Astrocyte (in vitro differentiated cells and primary cell): ENCODE measurements at regions not wholly inside any gene's neighbourhood (a gene's known extent, or its start where the extent isn't known, plus 50 kb on each side); places are given as distances from the start of the nearest gene placed in this dataset.
"Not testable (repeated sequence)": the region's sequence is repeated elsewhere in the genome, so short reads cannot be mapped to it uniquely, and the experiment has no call there.

Experiments
- DNase-seq: peaks from one replicate; pipeline ENCODE4 v3.0.0-alpha.2; 2010; ENCODE audit warnings: low read depth
- FAIRE-seq: peaks from 2 replicates; lab custom pipeline; 2011; peaks lifted over from hg19 to GRCh38; lab: Jason Lieb, UNC
- H2AFZ ChIP-seq: 2 replicates; pipeline ENCODE4 v1.6.0; 2012; ENCODE audit warnings: low read depth, low read length, inconsistent platforms
- H3K27ac ChIP-seq: 2 replicates; pipeline ENCODE4 v1.5.1; 2011; ENCODE audit warnings: low read depth, low read length, inconsistent platforms
- H3K27me3 ChIP-seq: 2 replicates; pipeline ENCODE4 v1.6.0; 2011; ENCODE audit warnings: low read length, inconsistent platforms; ENCODE audit not compliant: insufficient read depth
- H3K36me3 ChIP-seq: 2 replicates; pipeline ENCODE4 v1.5.1; 2011; ENCODE audit warnings: low read length, inconsistent platforms; ENCODE audit not compliant: insufficient read depth
- H3K4me1 ChIP-seq: 2 replicates; pipeline ENCODE4 v1.5.1; 2011; ENCODE audit warnings: low read length, inconsistent platforms; ENCODE audit not compliant: insufficient read depth
- H3K4me2 ChIP-seq: 2 replicates; pipeline ENCODE4 v1.6.0; 2012; ENCODE audit warnings: low read length, inconsistent platforms
- H3K4me3 ChIP-seq: 2 replicates; pipeline ENCODE4 v1.5.1; 2011; ENCODE audit warnings: low read depth, mild to moderate bottlenecking, low read length, inconsistent platforms; ENCODE audit not compliant: insufficient read depth
- H3K79me2 ChIP-seq: 2 replicates; pipeline ENCODE4 v1.6.0; 2012; ENCODE audit warnings: mild to moderate bottlenecking, low read length, inconsistent platforms; ENCODE audit not compliant: insufficient read depth
- H3K9ac ChIP-seq: 2 replicates; pipeline ENCODE4 v1.6.0; 2012; ENCODE audit warnings: mild to moderate bottlenecking, low read length, inconsistent platforms
- H3K9me3 ChIP-seq: 2 replicates; pipeline ENCODE4 v1.5.1; 2012; ENCODE audit warnings: low read depth, mild to moderate bottlenecking, low read length, inconsistent platforms; ENCODE audit not compliant: insufficient read depth
- H4K20me1 ChIP-seq: 2 replicates; pipeline ENCODE4 v1.6.0; 2012; ENCODE audit warnings: low read length, inconsistent platforms; ENCODE audit not compliant: insufficient read depth
- H3K27ac Mint-ChIP-seq: one replicate; pipeline ENCODE4 v1.8.0; 2021; ENCODE audit warnings: mild to moderate bottlenecking, mixed read lengths; ENCODE audit not compliant: unreplicated experiment
- H3K27me3 Mint-ChIP-seq: one replicate; pipeline ENCODE4 v1.8.0; 2021; ENCODE audit warnings: low read depth, mixed read lengths; ENCODE audit not compliant: unreplicated experiment
- H3K36me3 Mint-ChIP-seq: one replicate; pipeline ENCODE4 v1.8.0; 2021; ENCODE audit warnings: low read depth, mixed read lengths; ENCODE audit not compliant: unreplicated experiment
- H3K4me1 Mint-ChIP-seq: one replicate; pipeline ENCODE4 v1.8.0; 2021; ENCODE audit warnings: low read depth, mixed read lengths; ENCODE audit not compliant: unreplicated experiment
- H3K4me3 Mint-ChIP-seq: one replicate; pipeline ENCODE4 v1.8.0; 2021; ENCODE audit warnings: mild to moderate bottlenecking, moderate library complexity, mixed read lengths; ENCODE audit not compliant: unreplicated experiment
- H3K9me3 Mint-ChIP-seq: one replicate; pipeline ENCODE4 v1.8.0; 2021; ENCODE audit warnings: mild to moderate bottlenecking, mixed read lengths; ENCODE audit not compliant: unreplicated experiment
- EZH2 ChIP-seq: IDR thresholded peaks from 2 replicates; pipeline ENCODE4 v1.6.1; 2012; ENCODE audit warnings: mild to moderate bottlenecking, low read length, inconsistent platforms; ENCODE audit not compliant: insufficient read depth
- TF ChIP-seq, protein P1 (sequence below): IDR thresholded peaks from 2 replicates; pipeline ENCODE4 v1.5.1; 2011; ENCODE audit warnings: low read depth, mild to moderate bottlenecking, inconsistent platforms, low read length, moderate library complexity; ENCODE audit not compliant: insufficient read depth

DNA sequence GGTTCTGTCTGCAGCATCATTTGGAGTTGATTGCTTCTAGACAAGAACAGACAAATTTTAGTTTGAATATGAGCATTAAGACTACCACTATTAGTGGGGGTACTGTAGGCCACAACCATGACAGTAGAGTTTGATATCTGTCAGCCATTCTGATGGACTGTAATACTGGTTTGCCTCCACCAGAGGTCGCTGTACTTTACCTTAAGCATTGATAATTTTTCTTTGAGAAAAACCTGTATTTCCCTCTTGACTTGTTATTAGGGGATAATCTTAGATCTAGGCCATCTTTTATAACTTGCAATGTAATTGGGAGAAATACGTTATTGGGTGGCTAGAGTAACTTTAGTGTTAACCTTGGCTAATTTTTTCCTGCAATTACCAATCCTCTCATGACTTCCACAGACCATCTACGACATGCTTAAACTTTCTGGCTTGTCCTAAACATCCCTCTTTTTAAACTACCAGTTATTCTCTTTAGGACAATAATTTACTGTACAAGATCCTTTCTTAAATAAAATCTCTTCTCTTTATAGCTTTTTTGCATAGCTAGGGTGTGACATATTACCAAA is 562.4 kb downstream of the MAGEB5 start:
- DNase-seq: no peak
- Mint-ChIP-seq H3K36me3 (no peaks in the 10 kb centered on the region), H3K4me3 (no peak overlapping the region), H3K9me3 (peaks cover 6% of the 10 kb centered on the region), H3K4me1 (no peaks in the 10 kb centered on the region), H3K27ac (no peak overlapping the region), H3K27me3 (no peaks in the 10 kb centered on the region)
- Histone ChIP-seq H3K79me2 (no peaks in the 10 kb centered on the region), H3K4me2 (no peak overlapping the region), H2AFZ (no peak overlapping the region), H3K9ac (no peak overlapping the region), H3K27ac (no peak overlapping the region), H3K27me3 (no peaks in the 10 kb centered on the region), H3K4me1 (no peaks in the 10 kb centered on the region), H3K36me3 (no peaks in the 10 kb centered on the region), H3K9me3 (no peaks in the 10 kb centered on the region), H4K20me1 (no peaks in the 10 kb centered on the region), H3K4me3 (no peak overlapping the region)
- no peak for TF ChIP-seq EZH2
- peak; percentile 68 for FAIRE-seq

DNA sequence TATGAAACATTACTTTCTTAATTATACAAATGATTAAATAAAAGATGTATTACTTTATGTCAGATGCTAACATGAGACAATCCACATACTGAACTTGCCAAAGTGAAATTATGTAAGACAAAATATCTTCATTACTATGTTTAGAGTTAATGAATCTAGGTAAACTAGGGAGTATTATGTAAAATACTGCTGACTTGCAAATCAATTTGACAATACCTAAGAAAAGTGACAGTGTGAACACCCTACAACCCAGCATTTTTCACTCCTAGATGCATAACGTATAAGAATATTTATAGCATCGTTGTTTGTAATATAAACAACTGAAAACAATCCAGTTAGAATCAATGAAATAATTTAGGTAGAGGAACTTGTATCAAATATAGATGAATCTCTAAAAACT is 546.3 kb downstream of the MAGEB5 start:
- Histone ChIP-seq H3K27ac (no peak overlapping the region), H3K4me2 (no peak overlapping the region), H3K4me3 (no peak overlapping the region), H3K4me1 (no peaks in the 10 kb centered on the region), H2AFZ (no peak overlapping the region), H3K27me3 (no peaks in the 10 kb centered on the region), H3K79me2 (no peaks in the 10 kb centered on the region), H4K20me1 (no peaks in the 10 kb centered on the region), H3K36me3 (no peaks in the 10 kb centered on the region), H3K9me3 (no peaks in the 10 kb centered on the region), H3K9ac (no peak overlapping the region)
- TF ChIP-seq EZH2: no peak
- TF ChIP-seq, protein P1, sequence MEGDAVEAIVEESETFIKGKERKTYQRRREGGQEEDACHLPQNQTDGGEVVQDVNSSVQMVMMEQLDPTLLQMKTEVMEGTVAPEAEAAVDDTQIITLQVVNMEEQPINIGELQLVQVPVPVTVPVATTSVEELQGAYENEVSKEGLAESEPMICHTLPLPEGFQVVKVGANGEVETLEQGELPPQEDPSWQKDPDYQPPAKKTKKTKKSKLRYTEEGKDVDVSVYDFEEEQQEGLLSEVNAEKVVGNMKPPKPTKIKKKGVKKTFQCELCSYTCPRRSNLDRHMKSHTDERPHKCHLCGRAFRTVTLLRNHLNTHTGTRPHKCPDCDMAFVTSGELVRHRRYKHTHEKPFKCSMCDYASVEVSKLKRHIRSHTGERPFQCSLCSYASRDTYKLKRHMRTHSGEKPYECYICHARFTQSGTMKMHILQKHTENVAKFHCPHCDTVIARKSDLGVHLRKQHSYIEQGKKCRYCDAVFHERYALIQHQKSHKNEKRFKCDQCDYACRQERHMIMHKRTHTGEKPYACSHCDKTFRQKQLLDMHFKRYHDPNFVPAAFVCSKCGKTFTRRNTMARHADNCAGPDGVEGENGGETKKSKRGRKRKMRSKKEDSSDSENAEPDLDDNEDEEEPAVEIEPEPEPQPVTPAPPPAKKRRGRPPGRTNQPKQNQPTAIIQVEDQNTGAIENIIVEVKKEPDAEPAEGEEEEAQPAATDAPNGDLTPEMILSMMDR: no peak
- no peaks in the 10 kb centered on the region for H3K36me3 Mint-ChIP-seq
- FAIRE-seq: peak; percentile 97
- no peaks in the 10 kb centered on the region for H3K9me3 Mint-ChIP-seq
- no peaks in the 10 kb centered on the region for H3K4me1 Mint-ChIP-seq
- no peak overlapping the region for H3K4me3 Mint-ChIP-seq
- no peak for DNase-seq
- no peak overlapping the region for H3K27ac Mint-ChIP-seq
- H3K27me3 Mint-ChIP-seq: no peaks in the 10 kb centered on the region

DNA sequence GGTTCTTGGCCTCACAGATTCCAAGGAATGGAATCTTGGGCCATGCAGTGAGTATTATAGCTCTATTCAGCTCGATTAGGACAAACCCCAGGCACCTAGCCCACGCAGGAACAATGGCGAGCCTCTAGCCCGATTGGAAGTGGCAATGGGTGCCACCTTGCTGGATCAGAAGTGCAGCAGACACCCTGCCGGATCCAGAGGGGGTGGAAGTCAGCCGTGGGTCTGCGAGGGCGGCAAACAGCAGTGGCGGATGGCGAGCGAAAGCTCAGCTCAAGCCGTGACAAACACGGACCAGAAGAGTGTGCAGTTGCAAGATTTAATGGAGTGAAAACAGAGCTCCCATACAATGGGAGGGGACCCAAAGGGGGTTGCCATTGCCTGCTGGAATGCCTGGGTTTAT is 539.8 kb downstream of the MAGEB5 start:
- H3K36me3 Mint-ChIP-seq, H3K4me1 Mint-ChIP-seq, H3K79me2 ChIP-seq, H3K9me3 Mint-ChIP-seq, DNase-seq, H4K20me1 ChIP-seq, FAIRE-seq, H3K36me3 ChIP-seq, H2AFZ ChIP-seq, H3K27me3 ChIP-seq, H3K27ac Mint-ChIP-seq, H3K27ac ChIP-seq, H3K9ac ChIP-seq, H3K4me1 ChIP-seq, H3K27me3 Mint-ChIP-seq, H3K4me2 ChIP-seq, H3K4me3 ChIP-seq, H3K4me3 Mint-ChIP-seq, H3K9me3 ChIP-seq: not testable (repeated sequence)
